ENCODE measurements at regions not wholly inside any gene's neighbourhood (a gene's known extent, or its start where the extent isn't known, plus 50 kb on each side); places are given as distances from the start of the nearest gene placed in this dataset.

DNA sequence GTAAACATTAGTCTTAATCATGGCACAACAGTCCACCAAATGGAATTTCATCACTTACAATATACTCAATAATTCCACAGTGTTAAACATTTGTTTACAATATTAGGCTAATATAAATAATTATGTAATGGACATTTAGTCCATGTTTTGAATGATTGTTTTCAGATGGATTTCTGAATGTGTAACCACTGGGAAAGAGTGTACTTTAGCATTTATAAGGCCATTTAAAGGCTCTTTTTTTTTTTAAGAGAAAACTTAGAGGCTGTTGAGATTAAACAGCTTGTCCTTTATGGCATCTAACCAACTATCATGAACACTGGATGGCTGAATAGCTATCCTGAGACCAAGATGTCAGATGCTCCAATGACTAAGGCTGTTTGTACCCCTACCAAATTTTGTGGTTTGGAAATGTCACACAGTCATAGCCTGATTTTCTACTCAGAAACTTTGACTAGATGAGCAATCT lies 248.3 kb upstream of the GLI3 start:
- Histone ChIP-seq H3K4me1 (ENCODE audit: control insufficient read depth, insufficient read depth, low read length) (no peaks in the 10 kb centered on the region), H3K9me3 (ENCODE audit: control insufficient read depth, low read length) (no peaks in the 10 kb centered on the region), H3K27ac (ENCODE audit: low read length) (no peak overlapping the region), H3K27me3 (ENCODE audit: control insufficient read depth, insufficient read depth) (no peaks in the 10 kb centered on the region), H3K4me3 (ENCODE audit: low read length) (no peak overlapping the region)
- no peak for ATAC-seq
- no peak for DNase-seq
- intact Hi-C loops (cut with DNase I): no loop called here

DNA sequence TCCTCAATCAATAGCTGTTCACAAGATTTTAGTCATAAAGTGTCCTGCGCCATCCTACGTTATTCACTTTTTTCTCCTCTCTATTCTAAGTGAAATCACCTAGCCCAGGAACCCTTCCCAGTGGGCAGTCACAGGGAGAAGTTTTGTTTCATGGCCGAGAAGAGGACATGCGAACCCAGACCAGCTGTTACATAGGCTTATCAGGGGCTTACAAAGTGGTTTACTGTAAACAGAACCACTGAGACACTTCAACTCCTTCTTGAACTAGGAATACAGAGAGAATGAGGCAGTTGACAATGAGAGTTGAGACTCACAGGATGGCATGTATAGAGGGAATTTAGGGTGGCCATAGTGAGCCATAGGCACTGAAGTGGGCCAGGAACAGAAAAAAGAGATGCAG lies 246.9 kb upstream of the GLI3 start:
- Histone ChIP-seq H3K9me3 (ENCODE audit: control insufficient read depth, low read length) (no peaks in the 10 kb centered on the region), H3K27me3 (ENCODE audit: control insufficient read depth, insufficient read depth) (no peaks in the 10 kb centered on the region), H3K4me1 (ENCODE audit: control insufficient read depth, insufficient read depth, low read length) (no peaks in the 10 kb centered on the region), H3K27ac (ENCODE audit: low read length) (no peak overlapping the region), H3K4me3 (ENCODE audit: low read length) (no peak overlapping the region)
- no peak for DNase-seq
- 88% methylated on average over 4 of the region's 4 CpGs for WGBS
- intact Hi-C loops (cut with DNase I): no loop called here
- no peak for ATAC-seq

DNA sequence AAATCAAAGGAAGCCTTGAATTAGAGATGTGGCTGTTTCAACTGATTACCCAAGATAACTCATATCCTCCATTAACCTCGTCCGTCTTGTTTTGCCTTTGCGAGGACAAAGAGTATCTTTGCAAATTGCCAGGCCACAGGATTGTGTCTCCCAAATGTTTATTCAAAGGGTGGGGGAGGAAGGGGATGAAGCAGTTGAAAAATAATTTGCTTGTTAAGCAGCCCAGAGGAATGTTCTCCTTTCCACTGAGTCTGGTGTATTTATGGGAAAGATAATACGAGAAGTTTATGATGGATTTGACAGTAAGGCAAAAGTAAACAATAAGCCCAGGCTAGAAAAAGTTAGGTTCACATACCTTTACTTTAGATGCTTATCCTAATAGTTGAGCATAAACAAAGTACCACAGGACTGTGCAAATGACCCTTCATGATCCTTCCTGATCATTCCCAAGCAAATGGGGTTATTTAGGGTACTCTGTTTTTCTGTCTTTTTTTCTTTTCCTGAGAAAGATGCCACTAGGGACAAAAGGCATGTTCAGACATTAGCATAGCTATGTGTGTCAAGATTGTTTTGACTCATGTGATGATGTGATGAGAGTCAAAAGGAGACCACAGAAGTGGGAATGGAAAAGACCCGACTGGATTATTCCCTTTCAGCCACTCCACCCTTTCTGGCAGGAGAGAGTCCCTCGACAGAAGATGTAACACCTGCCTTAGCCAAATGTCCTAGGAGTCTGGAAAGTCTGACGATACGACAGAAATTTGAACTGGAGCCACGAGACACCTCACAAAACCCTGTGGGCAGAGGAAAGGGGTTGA lies 243.0 kb upstream of the GLI3 start:
- DNase-seq (no peak), ATAC-seq (no peak)
- Histone ChIP-seq H3K27ac (ENCODE audit: low read length) (no peak overlapping the region), H3K27me3 (ENCODE audit: control insufficient read depth, insufficient read depth) (no peaks in the 10 kb centered on the region), H3K9me3 (ENCODE audit: control insufficient read depth, low read length) (no peaks in the 10 kb centered on the region), H3K4me3 (ENCODE audit: low read length) (no peak overlapping the region), H3K4me1 (ENCODE audit: control insufficient read depth, insufficient read depth, low read length) (no peaks in the 10 kb centered on the region)
- WGBS: 46% methylated on average over 9 of the region's 9 CpGs
- intact Hi-C loops (cut with DNase I): no loop called here

DNA sequence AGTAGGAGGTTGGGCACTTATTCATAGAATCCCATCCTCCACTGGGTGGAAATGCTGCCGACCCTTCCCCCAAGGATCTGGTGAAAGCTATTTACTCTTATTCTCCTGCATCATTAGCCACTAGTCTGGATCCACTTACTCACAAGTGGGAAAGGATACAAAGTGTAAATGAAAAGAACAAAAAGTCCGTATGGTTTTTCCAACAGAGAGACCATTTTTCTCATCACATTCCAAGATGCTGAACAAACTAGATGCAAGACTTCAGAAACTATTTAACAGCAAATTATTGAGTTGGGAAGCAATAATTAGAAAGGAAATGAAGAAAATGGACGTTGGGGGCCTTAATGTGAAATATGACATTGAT lies 242.4 kb upstream of the GLI3 start:
- 45% methylated on average over 3 of the region's 3 CpGs for WGBS

DNA sequence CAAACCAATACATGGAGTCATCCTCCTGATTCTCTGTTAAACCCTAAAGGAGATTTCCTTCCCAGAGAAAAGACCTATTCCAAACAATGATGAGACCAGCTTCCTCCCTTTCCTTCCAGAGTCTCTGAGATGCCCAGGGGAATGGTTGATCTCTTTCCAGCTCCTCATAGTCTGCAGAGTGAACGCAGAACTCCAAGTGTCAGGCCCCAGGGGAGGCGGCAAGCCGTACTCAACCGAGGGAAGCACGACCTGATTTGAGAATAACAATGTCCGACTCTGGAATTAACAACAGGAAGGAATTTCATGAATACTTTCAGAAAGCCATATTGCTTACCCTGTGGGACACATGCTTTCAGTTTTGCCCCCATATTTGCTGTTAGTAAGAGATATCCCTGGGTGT lies 241.7 kb upstream of the GLI3 start:
- DNase-seq (no peak), ATAC-seq (no peak)
- Histone ChIP-seq H3K4me1 (ENCODE audit: control insufficient read depth, insufficient read depth, low read length) (no peaks in the 10 kb centered on the region), H3K9me3 (ENCODE audit: control insufficient read depth, low read length) (no peaks in the 10 kb centered on the region), H3K27me3 (ENCODE audit: control insufficient read depth, insufficient read depth) (no peaks in the 10 kb centered on the region), H3K27ac (ENCODE audit: low read length) (no peak overlapping the region), H3K4me3 (ENCODE audit: low read length) (no peak overlapping the region)
- WGBS: 57% methylated on average over 6 of the region's 6 CpGs
- intact Hi-C loops (cut with DNase I): no loop called here

More for the DNA sequence above, 242.4 kb upstream of the GLI3 start:
- no peak overlapping the region for H3K4me3 ChIP-seq (ENCODE audit: low read length)
- DNase-seq (no peak), ATAC-seq (no peak)
- no peaks in the 10 kb centered on the region for H3K27me3 ChIP-seq (ENCODE audit: control insufficient read depth, insufficient read depth)
- H3K9me3 ChIP-seq (ENCODE audit: control insufficient read depth, low read length): no peaks in the 10 kb centered on the region
- H3K27ac ChIP-seq (ENCODE audit: low read length): no peak overlapping the region
- no peaks in the 10 kb centered on the region for H3K4me1 ChIP-seq (ENCODE audit: control insufficient read depth, insufficient read depth, low read length)
- intact Hi-C loops (cut with DNase I): no loop called here

DNA sequence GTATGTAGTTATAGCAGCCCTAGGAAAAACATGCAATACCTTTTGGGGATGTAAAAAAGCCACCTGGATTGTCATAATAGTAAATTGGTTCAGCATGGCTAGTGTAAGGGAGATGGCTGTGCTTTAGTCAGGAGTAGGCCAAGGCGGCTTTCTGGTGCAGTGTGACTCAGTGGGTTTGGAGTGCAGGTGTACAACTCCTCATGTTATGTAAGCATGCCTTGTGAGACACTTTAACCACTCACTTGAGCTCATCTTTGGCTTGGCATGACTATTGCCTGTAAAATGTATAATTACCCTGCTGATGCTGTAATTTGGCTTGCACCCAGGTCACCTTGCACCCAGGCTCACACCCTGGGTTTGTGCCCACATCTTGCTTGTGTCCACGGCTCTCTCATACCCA lies 239.2 kb upstream of the GLI3 start:
- 82% methylated on average over 2 of the region's 2 CpGs for WGBS
- H3K27ac ChIP-seq (ENCODE audit: low read length): no peak overlapping the region
- intact Hi-C loops (cut with DNase I): no loop called here

DNA sequence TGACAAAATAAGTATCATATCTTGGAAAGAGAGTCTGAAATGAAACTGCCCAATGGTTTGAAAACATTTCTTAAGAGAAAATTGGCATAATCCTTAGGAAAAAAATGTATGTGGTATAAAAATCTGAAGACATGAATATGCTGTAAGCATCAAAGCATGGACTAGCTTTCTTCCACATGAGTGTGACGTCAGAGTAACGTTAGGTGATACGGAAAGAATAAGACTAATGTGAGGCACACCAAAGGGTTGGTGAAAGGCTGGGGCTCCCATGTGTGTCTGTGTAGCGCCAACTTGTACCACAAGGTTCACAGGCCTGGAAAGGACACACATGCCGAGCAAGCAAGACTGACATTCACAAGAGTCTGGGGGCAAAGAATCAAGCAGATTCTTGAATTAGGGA lies 238.1 kb upstream of the GLI3 start:
- Histone ChIP-seq H3K27me3 (ENCODE audit: control insufficient read depth, insufficient read depth) (no peaks in the 10 kb centered on the region), H3K27ac (ENCODE audit: low read length) (no peak overlapping the region), H3K9me3 (ENCODE audit: control insufficient read depth, low read length) (no peaks in the 10 kb centered on the region), H3K4me1 (ENCODE audit: control insufficient read depth, insufficient read depth, low read length) (no peaks in the 10 kb centered on the region), H3K4me3 (ENCODE audit: low read length) (no peak overlapping the region)
- ATAC-seq (no peak), DNase-seq (no peak)
- 85% methylated on average over 5 of the region's 5 CpGs for WGBS
- intact Hi-C loops (cut with DNase I): no loop called here

More for the DNA sequence above, 239.2 kb upstream of the GLI3 start:
- H3K27me3 ChIP-seq (ENCODE audit: control insufficient read depth, insufficient read depth): no peaks in the 10 kb centered on the region
- H3K9me3 ChIP-seq (ENCODE audit: control insufficient read depth, low read length): no peaks in the 10 kb centered on the region
- ATAC-seq: no peak
- H3K4me1 ChIP-seq (ENCODE audit: control insufficient read depth, insufficient read depth, low read length): no peaks in the 10 kb centered on the region
- DNase-seq: no peak
- no peak overlapping the region for H3K4me3 ChIP-seq (ENCODE audit: low read length)

DNA sequence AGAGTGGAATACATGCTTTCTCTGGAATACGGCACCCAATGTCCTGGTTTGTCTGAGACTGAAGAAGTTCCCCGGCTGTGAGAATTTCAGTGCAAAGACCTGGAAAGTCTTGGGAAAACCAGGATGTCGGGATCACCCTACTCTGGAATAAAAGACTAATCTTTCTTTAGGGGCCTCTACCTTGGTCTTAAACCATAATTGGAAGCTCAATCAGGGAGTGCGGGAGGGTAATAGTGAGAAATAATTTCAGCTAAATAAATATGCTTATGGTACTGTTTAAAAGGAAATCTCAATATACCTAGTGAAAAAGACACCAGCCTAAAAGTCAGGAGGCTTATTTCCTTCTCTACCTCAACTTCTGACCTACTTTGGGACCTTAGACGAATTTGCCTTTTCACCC lies 236.1 kb upstream of the GLI3 start:
- ATAC-seq: no peak
- intact Hi-C loops (cut with DNase I): no loop called here
- H3K4me1 ChIP-seq (ENCODE audit: control insufficient read depth, insufficient read depth, low read length): no peaks in the 10 kb centered on the region
- DNase-seq: no peak
- no peak overlapping the region for H3K4me3 ChIP-seq (ENCODE audit: low read length)
- no peak overlapping the region for H3K27ac ChIP-seq (ENCODE audit: low read length)
- WGBS: 89% methylated on average over 5 of the region's 5 CpGs
- H3K27me3 ChIP-seq (ENCODE audit: control insufficient read depth, insufficient read depth): no peaks in the 10 kb centered on the region
- H3K9me3 ChIP-seq (ENCODE audit: control insufficient read depth, low read length): no peaks in the 10 kb centered on the region

DNA sequence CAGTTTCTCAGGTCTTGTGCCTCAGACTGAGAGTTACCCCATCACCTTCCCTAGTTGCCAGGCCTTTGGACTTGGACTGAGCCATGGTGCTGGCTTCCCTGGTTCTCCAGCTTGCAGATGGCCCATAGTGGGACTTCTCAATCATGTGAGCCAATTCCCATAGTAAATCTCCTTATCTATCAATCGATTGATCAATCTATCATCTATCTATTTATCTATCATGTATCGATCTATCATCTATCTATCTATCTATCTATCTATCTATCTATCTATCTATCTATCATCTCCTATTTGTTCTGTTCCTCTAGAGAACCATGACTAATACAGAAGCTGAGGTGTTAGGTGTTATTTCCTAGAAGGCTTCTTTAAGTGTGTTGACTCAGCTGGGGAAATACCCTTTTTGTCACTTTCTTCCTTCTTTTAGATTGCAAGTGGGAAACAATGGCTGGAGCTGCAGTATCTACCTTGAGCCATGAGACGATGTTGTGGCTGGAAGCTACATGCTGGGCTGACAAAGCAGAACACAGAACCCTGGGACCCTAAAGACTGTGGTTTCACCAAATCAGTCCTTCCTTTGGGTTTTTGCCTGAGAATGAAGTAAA lies 234.7 kb upstream of the GLI3 start:
- no peaks in the 10 kb centered on the region for H3K9me3 ChIP-seq (ENCODE audit: control insufficient read depth, low read length)
- ATAC-seq (no peak), DNase-seq (no peak)
- no peaks in the 10 kb centered on the region for H3K27me3 ChIP-seq (ENCODE audit: control insufficient read depth, insufficient read depth)
- no peak overlapping the region for H3K4me3 ChIP-seq (ENCODE audit: low read length)
- no peaks in the 10 kb centered on the region for H3K4me1 ChIP-seq (ENCODE audit: control insufficient read depth, insufficient read depth, low read length)
- intact Hi-C loops (cut with DNase I): no loop called here
- H3K27ac ChIP-seq (ENCODE audit: low read length): no peak overlapping the region
- 88% methylated on average over 3 of the region's 3 CpGs for WGBS

DNA sequence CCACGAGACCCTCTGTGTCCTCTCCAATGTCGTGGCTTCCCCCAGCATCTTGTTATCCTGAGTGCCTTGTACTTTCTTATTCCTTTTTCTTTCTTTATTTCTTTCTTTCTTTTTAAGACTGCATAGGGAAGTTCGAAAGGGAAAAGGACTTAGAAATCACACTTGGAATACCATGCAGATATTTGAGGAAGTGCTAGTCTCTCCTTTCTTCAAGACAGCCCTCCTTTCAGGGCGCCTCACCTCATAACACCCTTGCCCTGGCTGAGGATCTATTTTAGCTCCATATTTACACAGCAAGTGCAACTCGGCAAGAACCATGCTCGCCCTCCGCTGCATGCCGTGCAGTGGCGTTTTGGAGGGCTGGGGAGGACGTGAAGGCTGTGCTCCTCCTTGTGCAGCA lies 232.3 kb upstream of the GLI3 start:
- H3K27me3 ChIP-seq (ENCODE audit: control insufficient read depth, insufficient read depth): no peaks in the 10 kb centered on the region
- DNase-seq: no peak
- H3K27ac ChIP-seq (ENCODE audit: low read length): no peak overlapping the region
- no peaks in the 10 kb centered on the region for H3K4me1 ChIP-seq (ENCODE audit: control insufficient read depth, insufficient read depth, low read length)
- no peak overlapping the region for H3K4me3 ChIP-seq (ENCODE audit: low read length)
- no peaks in the 10 kb centered on the region for H3K9me3 ChIP-seq (ENCODE audit: control insufficient read depth, low read length)
- intact Hi-C loops (cut with DNase I): no loop called here
- WGBS: 76% methylated on average over 10 of the region's 10 CpGs
- ATAC-seq: no peak

DNA sequence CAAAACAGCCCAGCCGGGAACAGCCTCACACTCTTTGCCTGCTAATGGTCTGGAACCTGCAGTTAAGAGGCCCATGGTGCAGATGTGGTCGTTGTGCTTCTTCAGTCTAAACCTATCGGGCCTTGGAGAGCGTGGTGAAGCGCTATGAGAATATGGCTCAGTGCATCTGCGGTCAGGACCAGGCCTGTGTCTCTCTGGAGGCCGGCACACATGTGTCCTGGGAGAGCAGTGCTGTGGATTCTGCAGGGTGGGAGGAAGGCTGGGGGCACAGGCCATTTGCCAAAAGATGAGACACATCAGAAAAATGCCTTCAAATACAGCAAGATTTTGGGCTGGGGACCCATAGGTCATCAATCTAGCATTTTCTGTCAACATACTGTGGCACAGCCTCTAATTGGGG lies 231.5 kb upstream of the GLI3 start:
- Histone ChIP-seq H3K4me1 (ENCODE audit: control insufficient read depth, insufficient read depth, low read length) (no peaks in the 10 kb centered on the region), H3K27ac (ENCODE audit: low read length) (no peak overlapping the region), H3K27me3 (ENCODE audit: control insufficient read depth, insufficient read depth) (no peaks in the 10 kb centered on the region), H3K9me3 (ENCODE audit: control insufficient read depth, low read length) (no peaks in the 10 kb centered on the region), H3K4me3 (ENCODE audit: low read length) (no peak overlapping the region)
- intact Hi-C loops (cut with DNase I): no loop called here
- ATAC-seq (no peak), DNase-seq (no peak)
- WGBS: 83% methylated on average over 7 of the region's 7 CpGs
